AML-193 (cell line): ENCODE measurements at regions not wholly inside any gene's neighbourhood (a gene's known extent, or its start where the extent isn't known, plus 50 kb on each side); places are given as distances from the start of the nearest gene placed in this dataset.

Experiments
- DNase-seq, 2 experiments: peaks; one replicate each; lab custom pipeline; 2025; lab: John Stamatoyannopoulos, UW

DNA sequence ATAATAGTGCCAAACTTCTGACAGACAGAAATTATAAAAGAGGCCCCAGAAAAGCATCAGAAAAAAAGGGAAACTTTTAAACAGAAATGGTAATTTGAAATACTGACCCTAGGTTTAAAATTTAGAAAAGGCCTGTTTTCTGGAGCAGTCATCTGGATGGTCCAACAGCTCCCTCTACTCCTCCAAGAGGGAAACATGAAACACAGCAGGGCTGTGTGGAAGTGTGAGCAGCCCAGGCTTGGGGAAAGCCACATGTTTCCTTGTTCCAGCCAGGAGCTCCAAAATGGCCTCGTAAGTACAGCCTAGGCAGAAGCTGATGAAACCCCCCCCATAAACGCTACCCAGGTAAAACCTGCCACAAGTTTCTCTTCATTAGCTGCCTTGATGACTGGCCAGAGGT, 499.3 kb upstream of the ADAMTS16 start:
- no peak for DNase-seq

DNA sequence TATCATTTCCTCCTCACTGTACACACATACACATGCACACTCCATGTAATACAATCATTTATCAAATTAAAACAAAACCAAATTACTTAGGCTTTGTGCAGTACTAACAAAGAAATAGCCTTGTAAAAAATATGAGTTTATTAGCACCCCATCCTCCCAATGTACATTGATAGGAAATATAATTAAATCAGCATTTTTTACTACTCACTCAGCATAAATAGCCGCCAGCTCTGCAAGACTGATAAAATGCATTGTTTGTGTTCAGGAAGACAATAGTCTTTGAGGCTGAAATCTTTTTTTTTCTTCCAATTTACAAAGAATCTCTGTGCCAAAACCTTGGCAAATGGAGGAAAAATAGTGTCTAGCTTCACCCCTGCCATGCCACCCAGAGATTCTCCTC, 497.6 kb upstream of the ADAMTS16 start:
- DNase-seq, result no peak

DNA sequence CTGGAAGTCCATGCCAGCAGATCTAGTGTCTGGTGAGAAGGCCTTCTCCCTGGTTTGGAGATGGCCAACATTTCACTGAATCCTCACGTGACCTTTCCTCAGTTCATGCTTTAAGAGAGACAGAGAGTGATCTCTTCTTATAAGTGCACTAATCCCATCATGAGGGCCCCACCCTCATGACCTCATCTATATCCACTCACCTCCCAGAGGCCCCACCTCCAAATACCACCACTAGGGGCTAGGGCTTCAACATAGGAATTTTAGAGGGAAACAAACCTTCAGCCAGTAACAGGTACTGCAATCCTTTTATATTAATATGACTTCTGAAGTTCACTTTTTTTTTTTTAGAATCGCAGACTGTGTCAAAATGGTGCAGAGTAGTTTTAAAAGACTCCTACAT, 496.9 kb upstream of the ADAMTS16 start:
- no peak for DNase-seq

DNA sequence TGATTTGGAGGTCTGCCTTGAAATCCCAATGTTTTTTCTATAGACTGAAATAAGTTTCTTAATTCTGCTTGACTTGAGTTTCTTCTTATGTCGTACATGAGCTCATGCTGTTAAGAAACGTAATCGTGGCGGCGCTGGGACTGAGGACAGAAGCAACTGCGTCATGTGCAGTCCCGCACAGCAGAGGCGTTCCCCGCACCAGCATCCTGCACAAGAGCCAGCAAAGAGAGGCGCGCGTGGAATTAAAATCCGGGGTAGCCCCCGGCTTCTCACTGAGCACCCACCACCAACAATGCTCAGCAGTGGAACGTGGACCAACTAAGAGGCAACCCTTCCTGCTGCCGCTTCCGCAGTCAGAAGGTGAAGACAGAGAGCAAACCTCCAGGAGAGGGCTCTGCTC, 496.2 kb upstream of the ADAMTS16 start:
- DNase-seq, result no peak

DNA sequence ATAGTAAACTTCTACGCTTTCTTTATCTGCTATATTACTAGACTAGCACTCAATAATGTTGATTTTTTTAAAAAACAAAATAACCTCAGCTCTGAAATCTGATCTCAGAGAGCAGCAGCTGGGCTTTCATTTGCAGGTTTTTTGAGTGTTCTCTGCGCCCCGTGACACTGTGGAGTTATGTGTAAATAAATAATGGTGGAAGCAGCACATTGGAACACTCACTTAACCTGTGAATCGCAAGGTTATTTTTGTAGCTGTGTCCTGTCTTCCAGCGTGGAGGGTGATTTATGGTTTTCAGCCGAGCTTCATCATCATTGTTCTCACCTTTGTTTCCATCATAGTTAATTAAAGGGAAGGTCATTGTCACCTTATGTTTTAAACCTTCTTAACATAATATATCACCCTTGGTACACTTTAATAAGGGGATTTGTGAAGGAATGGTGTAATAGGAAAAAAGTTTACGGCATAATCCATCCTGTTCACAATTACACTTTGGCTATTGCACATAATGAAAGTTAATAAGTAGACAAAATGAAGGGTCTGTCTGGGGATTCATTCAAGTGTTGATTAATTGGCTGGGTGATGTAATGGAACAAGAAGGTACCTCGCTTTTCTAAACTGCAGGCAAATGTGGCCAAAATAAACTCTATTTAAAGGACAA, 493.3 kb upstream of the ADAMTS16 start:
- no peak for DNase-seq

DNA sequence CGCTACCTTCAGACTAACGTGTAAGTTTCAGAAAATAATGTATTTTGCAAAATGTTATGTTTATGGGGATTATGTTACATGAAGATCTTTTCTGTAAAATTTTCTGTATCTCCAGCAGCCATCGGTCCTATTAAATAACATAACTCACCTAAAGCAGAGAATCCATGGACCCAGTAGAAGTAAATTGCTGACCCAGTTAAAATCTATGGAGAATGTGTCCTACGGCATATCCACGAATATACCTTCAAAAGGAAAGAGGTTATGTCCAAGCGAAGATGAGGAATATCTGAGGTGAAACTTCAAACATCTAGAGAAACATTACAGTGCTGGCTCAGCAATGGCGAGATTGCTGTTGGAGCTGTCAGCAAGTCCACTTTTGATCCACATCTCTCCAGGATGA, 492.2 kb upstream of the ADAMTS16 start:
- no peak for DNase-seq

DNA sequence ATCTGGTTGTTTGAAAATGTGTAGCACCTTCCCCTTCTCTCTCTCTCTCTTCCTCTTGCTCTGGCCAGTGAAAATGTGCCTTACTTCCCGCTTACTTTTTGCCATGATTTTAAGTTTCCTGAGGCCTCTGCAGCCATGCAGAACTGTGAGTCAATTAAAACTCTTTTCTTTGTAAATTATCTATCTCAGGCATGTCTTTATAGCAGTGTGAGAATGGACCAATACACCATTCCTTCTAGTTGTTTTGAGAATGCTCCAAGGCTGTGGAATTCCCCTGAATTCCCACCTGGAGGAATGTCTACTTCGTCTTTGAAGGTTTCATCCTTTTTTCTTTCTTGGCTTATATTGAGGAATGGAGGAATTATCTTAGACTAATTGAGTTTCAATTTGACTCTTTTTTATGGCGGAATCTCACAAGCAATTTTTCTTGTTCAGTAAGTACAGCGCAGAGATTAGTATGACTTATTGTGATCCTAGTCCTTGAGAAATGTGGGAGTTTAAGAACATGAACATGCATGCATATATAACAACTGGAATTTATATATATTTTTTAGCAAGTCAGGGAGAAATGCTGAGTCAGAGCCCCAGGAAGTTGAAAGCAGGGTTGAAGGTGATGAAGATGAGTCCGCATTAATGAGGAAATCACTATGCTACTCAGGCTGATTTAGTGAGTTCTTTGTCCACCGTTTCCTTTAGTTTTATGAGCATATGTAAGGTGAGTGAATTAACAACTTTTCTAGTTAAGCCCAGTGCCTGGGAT, 488.1 kb upstream of the ADAMTS16 start:
- no peak for DNase-seq

DNA sequence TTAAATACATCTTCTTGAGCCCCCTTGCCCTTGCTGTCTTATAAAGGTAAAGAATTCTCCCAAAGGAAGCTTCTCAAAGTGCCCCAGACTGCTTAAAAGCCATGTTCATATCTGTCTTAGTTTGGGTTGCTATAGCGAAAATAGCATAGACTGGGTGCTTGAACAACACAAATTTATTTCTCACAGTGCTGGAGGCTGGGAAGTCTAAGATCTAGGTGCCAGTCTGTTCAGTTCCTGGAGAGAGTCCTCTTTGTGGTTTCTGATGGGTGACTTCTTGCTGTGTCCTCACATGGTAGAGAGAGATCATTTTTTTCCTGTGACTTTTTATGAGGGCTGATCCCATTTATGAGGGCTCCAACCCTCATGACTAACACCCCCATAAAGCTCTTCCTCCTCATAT, 486.7 kb upstream of the ADAMTS16 start:
- no peak for DNase-seq

DNA sequence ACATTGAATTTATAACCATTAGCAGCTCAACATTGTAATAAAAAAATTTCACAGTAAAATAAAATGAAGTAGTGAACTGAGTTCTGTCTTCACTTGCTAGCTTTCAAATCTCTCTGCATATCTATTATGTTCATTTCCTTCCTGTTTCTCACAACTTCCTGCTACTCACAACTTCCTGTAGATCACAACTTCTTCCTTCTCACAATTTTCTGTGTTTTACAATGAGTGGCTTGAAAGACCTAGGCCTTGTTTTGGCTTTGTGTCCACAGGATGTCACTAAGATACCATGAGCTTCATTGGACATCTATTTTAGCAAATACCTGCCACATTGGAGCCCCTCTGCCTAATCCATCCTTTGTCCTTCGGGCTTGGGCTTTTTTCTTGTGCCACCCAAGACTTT, 480.3 kb upstream of the ADAMTS16 start:
- no peak for DNase-seq

DNA sequence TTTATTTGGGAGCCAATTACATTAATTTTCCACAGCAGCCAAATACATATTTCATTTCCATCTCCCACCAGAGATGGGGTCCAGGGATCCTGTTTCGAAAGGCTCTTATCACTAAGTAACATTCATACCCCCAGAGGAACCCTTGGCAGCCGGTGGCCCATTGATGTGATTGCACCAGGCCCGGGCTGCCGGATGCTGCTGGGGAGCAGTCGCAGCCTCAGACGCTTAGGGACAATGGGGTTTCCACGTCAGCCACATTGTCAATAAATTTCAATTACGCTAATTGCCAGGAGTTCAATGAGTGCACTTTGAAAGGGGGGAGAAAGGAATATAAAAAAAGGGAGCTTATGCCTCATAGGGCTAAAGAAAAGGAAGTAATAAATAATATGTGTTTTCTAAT, 478.8 kb upstream of the ADAMTS16 start:
- no peak for DNase-seq

DNA sequence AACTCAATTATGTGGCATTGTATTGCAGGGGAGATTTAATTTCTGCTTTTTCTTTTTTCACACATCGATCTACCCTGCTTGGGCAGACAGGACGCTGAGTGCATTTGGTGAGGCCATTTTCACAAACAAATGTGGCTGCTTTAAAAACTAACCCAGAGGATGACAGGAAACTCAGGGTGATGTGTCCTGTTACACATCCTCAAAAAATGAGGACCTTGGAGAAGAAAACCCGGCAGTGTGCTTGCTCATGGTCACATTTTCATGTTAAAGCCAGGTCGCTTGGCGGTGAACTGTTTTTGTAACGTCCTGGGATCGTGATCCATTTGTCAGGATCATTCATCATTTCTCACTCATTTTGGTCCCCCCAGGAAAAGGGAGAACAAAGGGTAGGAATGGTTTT, 478.3 kb upstream of the ADAMTS16 start:
- no peak for DNase-seq

DNA sequence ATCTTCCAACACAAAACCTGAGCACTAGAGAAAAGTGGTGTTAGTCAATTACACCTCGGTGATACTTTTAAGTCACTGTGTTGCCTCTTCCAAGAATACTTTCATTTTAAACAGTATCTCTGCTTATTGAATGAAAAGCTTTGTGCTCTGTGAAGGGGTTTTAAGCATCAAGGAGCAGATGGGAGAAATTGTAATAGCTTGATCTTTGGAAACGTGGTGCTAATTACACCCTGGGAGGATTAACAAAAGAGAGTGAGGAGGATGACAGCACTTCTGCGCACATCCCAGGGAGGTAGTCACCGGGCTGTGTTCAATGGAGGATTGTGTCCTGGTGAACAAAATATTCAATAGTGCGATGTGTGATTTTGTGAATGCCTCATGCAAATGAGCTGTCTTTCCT, 477.4 kb upstream of the ADAMTS16 start:
- DNase-seq, result no peak

DNA sequence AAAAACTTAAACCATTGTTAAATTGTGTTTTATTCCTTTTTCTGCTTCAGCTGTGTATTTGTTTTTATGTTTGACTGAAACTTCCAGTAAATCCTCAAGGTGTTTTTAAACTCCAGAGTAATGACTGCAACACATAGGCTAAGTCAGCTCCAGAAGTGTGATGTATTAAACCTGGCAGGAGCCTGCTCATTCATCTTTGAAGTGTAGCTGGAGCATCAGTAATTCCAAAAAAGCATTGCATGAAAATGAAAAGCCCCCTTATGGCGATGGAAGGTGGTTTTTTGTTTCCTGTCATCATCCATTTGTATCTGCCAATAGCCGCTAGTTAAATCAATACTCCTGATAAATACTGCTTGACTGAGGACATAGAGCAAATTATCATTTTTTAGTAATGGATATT, 474.2 kb upstream of the ADAMTS16 start:
- DNase-seq, result no peak

DNA sequence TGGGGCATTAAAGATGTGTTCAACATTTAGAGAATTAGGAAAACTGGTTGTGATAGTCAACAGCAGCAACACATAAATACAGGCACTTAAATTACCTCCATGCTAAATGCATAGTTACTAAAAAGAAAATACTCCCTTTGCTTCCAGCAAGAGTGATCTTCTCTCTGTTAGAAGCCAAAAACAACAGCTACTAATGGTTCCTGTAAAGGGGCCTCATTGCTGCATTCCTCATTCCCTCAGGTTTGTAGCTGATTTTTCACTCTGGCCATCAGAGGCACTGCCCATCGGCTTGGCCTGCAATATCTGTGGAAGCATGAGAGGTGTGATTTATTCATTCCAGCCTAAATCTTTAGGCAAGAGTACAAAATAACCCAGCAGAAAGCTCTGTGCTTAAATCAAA, 466.0 kb upstream of the ADAMTS16 start:
- no peak for DNase-seq

DNA sequence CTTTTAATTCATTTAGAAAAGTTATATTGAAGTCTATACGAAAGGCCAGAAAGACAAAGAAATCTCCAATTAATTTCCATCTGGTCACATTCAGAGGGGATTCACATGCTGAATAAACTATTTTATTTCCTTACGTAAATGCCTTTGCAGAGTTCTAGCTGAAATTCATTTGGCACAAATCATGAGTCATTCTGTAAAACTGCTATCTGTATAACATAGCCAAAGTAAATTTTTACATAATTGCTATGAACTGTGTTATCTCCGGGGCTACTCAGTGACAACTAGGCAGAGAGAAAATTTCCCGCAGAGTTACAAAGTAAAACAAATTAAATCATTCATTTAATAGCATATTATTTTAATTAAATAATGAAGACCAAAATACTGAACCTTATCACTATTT, 463.2 kb upstream of the ADAMTS16 start:
- no peak for DNase-seq

DNA sequence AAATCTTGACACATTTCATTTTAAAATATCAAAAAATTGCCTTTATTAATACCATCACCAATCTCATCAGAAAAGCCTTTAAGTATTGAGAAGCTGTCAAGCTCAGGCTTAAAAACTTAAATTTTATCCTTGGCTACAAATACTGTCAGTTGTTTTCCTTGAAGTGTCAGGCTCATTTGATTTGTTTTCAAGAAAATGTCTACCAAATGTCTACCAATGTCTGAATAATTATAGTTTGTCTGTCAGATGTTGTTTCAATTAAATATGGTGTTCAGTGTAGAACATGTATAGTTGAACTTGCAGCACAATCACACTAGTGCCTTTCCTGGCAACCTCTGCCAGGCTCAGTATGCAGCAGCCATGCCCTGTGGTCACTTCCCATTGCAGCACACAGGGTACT, 455.2 kb upstream of the ADAMTS16 start:
- DNase-seq, result no peak

DNA sequence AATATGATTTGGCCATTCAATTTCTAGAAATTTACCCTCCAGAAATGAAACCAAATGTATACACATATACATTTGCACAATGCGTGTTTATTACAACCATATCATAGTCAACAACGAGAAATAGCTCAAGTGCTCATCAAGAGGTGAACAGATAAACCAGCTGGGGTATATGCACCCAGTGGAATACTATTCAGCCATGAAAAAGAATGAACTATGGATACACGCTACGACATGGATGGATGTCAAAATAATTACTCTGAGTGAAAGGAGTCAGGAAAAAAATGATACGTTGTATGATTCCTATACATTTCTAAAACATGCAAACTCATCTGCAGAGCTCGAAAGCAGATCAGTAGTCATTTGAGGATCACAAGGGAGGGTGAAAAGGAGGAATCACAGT, 441.5 kb upstream of the ADAMTS16 start:
- DNase-seq, result no peak

DNA sequence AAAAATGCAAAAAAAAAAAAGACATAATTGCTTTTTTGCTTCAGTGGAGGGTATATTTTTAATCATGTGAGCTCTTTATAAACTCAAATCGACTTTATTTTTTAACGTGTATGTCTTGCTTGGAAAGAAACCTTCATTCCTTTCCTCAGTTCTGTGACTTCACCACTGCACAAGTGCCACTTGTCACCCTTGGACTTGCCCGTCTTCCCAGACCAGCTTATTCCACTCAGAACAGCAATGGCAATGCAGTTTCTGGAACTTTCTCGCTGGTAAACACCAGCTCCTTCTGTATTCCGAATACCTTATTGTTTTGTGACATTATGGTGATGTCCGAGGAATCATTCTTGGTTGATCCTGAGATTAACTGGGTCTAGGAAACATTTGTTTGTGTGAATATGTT, 440.5 kb upstream of the ADAMTS16 start:
- no peak for DNase-seq

DNA sequence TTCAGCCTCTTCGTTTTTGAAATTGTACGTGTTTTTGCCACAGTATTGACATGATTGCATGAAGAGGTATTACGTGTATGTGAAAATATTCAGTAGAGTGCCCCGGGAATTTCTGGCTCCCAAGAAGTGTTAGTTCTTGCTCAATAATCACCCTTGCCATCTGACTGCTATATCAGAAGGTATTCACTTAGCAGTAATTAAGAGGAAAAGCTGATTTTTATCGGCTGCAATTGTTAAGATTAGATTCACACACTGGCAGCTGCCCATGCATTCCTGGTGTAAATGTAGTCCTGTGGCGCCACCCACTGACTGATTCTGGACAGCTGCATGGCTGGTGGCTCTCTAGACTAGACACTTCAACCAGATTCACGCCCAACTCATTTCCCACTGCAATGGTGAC, 440.1 kb upstream of the ADAMTS16 start:
- DNase-seq, result peak; percentile 13 to 20

DNA sequence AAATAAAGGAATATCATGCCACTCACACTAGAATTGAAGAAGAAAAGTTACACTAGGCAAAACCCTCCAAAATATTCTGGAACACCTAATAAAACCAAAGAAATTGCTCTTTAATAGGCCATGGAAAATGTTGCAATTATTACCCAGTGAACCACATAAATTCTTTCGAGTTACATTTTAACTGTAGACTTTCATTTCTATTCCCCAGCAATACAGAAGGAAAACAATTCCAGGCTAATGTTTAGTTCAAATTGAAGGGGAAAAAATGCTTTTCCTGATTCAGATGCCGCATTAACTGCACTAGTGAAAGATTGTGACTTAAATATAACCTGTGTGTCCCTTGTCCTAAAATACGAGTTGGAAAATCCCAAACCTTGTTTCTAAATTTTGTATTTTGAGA, 439.3 kb upstream of the ADAMTS16 start:
- no peak for DNase-seq

DNA sequence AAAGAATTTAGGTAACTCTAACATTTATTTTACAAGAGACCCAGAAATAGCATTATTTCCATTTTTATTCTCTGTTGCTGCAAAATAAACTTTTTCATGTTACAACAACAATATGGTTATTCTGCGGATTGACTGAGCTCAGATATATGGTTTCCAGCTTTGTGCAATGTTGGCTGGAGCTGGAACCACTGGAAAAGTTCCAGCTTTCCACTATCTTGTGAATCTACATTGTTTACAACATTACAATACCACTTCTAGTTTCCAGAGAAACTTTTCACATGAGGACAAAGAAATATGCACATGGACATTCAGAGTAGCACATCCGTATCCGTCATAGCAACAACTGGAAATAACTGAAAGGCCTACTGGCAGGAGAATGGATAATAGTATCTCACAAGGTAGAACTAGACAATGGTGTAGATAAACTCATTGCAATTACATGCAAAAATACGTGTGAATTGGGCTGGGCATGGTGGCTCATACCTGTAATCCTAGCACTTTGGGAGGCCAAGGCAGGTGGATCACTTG, 436.1 kb upstream of the ADAMTS16 start:
- no peak for DNase-seq

DNA sequence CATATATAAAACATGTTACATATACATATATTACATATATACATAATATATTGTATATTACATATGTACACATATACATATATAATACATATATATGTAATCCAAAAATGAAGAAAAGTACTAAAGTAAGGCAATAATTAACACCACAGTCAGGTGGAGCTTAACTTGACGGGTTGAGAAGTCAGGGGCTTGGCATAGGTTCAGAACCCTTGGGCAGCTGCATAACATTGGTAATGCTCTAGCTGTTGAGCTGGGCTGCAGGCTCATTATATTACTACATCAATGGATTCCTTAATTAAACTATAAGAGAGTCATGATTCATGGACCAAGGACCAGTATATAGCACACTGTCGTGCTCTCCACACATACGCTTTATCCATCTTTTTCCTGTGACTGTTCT, 435.2 kb upstream of the ADAMTS16 start:
- no peak for DNase-seq

DNA sequence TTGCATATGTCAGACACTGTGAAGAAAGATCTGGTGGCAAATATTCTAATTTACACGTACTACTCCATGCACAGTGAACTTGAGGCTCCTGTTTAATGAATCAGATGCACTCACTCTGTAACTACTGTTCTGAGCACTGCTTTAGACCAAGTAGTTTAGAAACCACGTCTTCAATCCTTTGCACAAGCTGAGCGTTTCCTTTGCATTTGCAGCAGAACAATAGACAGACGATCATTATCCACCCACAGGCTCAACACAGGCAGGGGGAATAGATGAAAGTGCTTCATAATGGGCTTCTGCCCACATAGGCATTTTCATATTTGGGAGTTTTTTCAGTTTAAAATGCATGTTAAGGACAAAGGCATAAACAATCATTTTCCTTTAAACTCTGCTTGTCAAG, 423.3 kb upstream of the ADAMTS16 start:
- DNase-seq, result no peak

DNA sequence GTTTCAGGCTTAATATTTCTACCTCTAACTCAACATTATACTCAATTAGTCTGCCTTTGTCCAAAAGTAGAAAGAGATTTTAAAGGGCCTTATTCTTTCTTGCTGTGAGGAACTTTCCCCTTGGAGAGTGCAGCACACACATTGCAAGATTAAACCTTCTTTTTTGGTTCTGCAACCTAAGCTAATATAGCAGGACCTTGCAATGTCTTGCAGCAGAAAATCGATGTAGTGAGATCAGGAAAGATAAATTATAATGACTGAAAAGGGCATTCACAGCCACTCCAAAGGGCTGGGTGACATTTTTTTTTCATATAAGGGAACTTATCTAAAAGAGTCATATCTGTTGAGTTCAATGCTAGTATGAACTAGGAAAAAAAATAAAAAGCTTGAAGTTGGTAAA, 422.7 kb upstream of the ADAMTS16 start:
- DNase-seq, result no peak
